ENCODE measurements at regions not wholly inside any gene's neighbourhood (a gene's known extent, or its start where the extent isn't known, plus 50 kb on each side); places are given as distances from the start of the nearest gene placed in this dataset.

GRCh38 chr2:240360645-240361475 is 74.6 kb upstream of the GPC1 start:
- ATAC-seq (no peak), DNase-seq (no peak)
- Mint-ChIP-seq H3K4me1 (ENCODE audit: low read depth) (no peaks in the 10 kb centered on the region), H3K9me3 (peaks cover 9% of the 10 kb centered on the region), H3K27me3 (ENCODE audit: low read depth) (no peaks in the 10 kb centered on the region), H3K36me3 (ENCODE audit: insufficient read depth) (no peaks in the 10 kb centered on the region), H3K4me3 (no peak overlapping the region)

DNA sequence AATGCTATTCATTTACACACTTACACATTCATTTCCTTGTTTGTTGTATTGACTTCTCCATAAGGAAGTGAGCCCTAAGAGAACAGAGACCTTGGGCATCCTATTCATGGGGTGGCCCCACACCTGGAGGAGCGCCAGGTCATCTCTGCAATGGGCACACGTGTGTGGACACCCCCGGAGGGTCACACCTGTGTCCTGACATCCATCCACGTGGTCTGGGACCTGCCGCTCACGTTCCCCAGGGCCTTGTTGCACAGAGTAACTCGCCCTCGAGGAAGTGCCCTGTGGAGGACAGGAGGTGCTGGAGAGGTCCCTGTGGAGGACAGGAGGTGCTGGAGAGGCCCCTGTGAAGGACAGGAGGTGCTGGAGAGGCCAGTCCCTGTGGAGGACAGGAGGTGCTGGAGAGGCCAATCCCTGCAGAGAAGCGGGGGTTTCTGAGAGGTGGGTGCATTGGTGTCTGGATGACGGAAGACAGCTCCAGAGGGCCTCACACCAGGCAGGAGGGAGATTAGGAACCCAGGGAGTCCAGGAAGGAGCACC is 73.2 kb upstream of the GPC1 start:
- Mint-ChIP-seq H3K4me3 (no peak overlapping the region), H3K4me1 (ENCODE audit: low read depth) (no peaks in the 10 kb centered on the region), H3K27me3 (ENCODE audit: low read depth) (no peaks in the 10 kb centered on the region), H3K9me3 (peaks cover 9% of the 10 kb centered on the region), H3K36me3 (ENCODE audit: insufficient read depth) (no peaks in the 10 kb centered on the region)
- ATAC-seq: no peak
- DNase-seq: no peak

GRCh38 chr2:240362826-240363745 is 72.4 kb upstream of the GPC1 start:
- Mint-ChIP-seq H3K27me3 (ENCODE audit: low read depth) (no peaks in the 10 kb centered on the region), H3K36me3 (ENCODE audit: insufficient read depth) (no peaks in the 10 kb centered on the region), H3K4me1 (ENCODE audit: low read depth) (no peaks in the 10 kb centered on the region), H3K9me3 (peaks cover 9% of the 10 kb centered on the region), H3K4me3 (no peak overlapping the region)
- no peak for DNase-seq
- no peak for ATAC-seq

DNA sequence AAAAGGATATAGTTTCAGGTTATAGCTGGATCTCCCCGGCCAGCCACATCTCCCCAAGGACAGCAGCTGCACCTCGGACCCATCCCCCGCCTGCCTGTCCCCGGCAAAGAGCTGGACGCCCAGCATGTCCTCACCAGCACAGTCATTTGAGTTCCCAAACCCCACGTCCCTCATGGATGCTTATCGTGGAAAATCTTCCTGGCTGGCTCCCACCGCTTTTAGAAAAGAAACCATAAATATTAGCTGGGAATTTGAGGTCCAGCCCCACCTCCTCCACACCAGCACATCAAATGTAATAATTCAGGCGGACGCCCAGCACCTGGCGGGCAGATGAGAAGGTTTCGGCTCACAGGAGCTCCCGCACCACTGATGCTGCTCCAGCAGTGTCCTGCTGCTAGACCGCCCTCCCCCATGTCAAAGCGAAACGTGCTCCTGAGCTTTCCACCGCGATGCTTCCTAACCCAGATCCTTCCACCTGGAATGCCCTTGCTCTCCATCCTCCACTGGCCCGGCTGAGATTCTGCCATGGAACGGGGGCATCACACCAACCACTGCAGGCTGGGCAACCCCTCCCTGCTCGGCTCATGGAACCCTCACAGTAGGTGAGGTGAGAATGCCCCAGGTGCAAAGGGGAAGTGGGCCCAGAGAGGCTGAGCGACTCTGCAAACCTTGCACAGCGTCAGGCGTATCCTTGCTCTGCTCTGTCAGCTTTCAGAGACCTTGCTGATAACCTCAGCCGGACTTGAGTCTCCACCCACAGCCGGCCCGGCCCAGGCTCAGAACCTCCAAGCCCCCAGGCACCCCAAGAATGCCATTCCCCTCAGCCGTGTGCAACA is 71.5 kb upstream of the GPC1 start:
- ATAC-seq (no peak), DNase-seq (no peak)
- peaks cover 9% of the 10 kb centered on the region for H3K9me3 Mint-ChIP-seq
- no peaks in the 10 kb centered on the region for H3K36me3 Mint-ChIP-seq (ENCODE audit: insufficient read depth)
- no peaks in the 10 kb centered on the region for H3K4me1 Mint-ChIP-seq (ENCODE audit: low read depth)
- no peaks in the 10 kb centered on the region for H3K27me3 Mint-ChIP-seq (ENCODE audit: low read depth)
- no peak overlapping the region for H3K4me3 Mint-ChIP-seq

- H3K9me3 Mint-ChIP-seq: peaks cover 9% of the 10 kb centered on the region
- H3K36me3 Mint-ChIP-seq (ENCODE audit: insufficient read depth): no peaks in the 10 kb centered on the region
- no peak for ATAC-seq
- no peaks in the 10 kb centered on the region for H3K27me3 Mint-ChIP-seq (ENCODE audit: low read depth)
- no peak for DNase-seq
- H3K4me3 Mint-ChIP-seq: no peak overlapping the region
- H3K4me1 Mint-ChIP-seq (ENCODE audit: low read depth): no peaks in the 10 kb centered on the region
Measured at GRCh38 chr2:240364582-240364960, 70.9 kb upstream of the GPC1 start.

GRCh38 chr2:240364961-240365775 is 70.3 kb upstream of the GPC1 start:
- DNase-seq (no peak), ATAC-seq (no peak)
- Mint-ChIP-seq H3K4me1 (ENCODE audit: low read depth) (no peaks in the 10 kb centered on the region), H3K36me3 (ENCODE audit: insufficient read depth) (no peaks in the 10 kb centered on the region), H3K4me3 (no peak overlapping the region), H3K9me3 (peaks cover 9% of the 10 kb centered on the region), H3K27me3 (ENCODE audit: low read depth) (no peaks in the 10 kb centered on the region)

DNA sequence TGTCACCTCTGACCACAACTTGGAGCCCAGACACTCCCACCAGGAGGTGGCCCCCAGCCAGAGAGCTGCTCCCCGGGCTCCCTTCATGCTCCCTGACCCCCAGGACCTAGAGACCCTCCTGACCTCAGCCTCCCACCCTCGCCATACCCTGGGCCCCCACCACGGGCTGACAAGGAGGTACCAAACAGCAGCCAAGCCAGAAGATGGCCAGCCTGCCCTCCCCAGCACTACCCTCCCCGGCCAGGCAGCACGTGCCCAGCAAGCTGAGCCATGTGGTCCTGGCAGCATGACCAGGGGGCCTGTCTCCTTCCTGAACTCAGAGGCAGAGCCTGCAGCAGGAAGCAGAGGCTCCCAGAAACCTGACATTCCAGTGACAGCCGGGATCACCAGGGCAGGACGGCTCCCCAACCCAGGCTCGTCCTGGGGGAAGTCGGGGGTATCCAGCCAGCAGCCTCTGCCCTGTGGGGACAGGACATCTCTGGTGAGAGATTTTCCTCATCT is 69.4 kb upstream of the GPC1 start:
- no peaks in the 10 kb centered on the region for H3K27me3 Mint-ChIP-seq (ENCODE audit: low read depth)
- H3K4me3 Mint-ChIP-seq: no peak overlapping the region
- H3K4me1 Mint-ChIP-seq (ENCODE audit: low read depth): no peaks in the 10 kb centered on the region
- DNase-seq (no peak), ATAC-seq (no peak)
- H3K36me3 Mint-ChIP-seq (ENCODE audit: insufficient read depth): no peaks in the 10 kb centered on the region
- peaks cover 3% of the 10 kb centered on the region for H3K9me3 Mint-ChIP-seq

GRCh38 chr2:240366901-240367300 is 68.6 kb upstream of the GPC1 start:
- Mint-ChIP-seq H3K4me1 (ENCODE audit: low read depth) (no peaks in the 10 kb centered on the region), H3K27me3 (ENCODE audit: low read depth) (no peaks in the 10 kb centered on the region), H3K4me3 (no peak overlapping the region), H3K9me3 (no peaks in the 10 kb centered on the region), H3K36me3 (ENCODE audit: insufficient read depth) (no peaks in the 10 kb centered on the region)
- ATAC-seq (no peak), DNase-seq (no peak)

DNA sequence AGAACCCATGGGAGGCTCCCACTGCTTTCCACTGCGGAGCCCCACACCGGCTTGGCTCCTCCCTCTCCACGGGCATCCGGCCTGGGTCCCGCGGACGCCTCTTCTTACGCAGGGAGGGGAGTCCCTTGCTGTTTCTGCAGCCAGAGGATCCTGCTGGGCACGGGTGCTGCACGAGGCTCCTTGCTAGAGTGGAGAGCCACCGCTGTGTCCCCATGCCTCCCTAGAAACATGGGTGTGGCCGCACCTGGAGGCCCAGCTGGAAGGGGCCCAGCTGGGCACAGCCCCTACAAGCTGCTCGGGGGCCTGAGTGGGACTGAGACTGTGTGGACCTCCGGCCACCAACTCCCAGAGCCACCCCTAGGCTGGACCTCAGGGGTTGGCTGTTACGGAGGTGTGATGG is 67.7 kb upstream of the GPC1 start:
- no peak for DNase-seq
- Mint-ChIP-seq H3K9me3 (no peaks in the 10 kb centered on the region), H3K4me1 (ENCODE audit: low read depth) (no peaks in the 10 kb centered on the region), H3K27me3 (ENCODE audit: low read depth) (no peaks in the 10 kb centered on the region), H3K36me3 (ENCODE audit: insufficient read depth) (no peaks in the 10 kb centered on the region), H3K4me3 (no peak overlapping the region)
- ATAC-seq: no peak

GRCh38 chr2:240368781-240369331 is 66.6 kb upstream of the GPC1 start:
- Mint-ChIP-seq H3K27me3 (ENCODE audit: low read depth) (no peaks in the 10 kb centered on the region), H3K4me3 (no peak overlapping the region), H3K4me1 (ENCODE audit: low read depth) (no peaks in the 10 kb centered on the region), H3K9me3 (no peaks in the 10 kb centered on the region), H3K36me3 (ENCODE audit: insufficient read depth) (no peaks in the 10 kb centered on the region)
- no peak for ATAC-seq
- DNase-seq: no peak

DNA sequence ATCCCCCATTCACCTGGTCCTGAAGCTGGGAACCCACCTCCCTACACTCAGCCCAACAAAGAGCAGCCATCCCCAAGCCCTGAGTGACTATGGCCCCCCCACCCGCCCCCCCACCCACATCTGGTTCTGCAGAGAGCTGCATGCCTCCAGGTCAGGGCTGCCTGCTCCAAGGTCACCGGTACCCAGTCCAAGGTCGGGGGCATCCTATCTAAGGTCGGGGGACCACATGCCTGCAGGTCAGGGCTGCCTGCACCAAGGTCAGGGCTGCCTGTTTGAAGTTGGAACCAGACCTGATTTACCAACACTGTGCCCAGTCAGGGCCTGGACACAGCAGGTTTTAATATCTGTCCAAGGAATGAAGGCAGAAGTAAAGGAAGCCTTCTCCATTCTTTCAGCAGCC is 66.1 kb upstream of the GPC1 start:
- ATAC-seq: no peak
- Mint-ChIP-seq H3K4me3 (no peak overlapping the region), H3K27me3 (ENCODE audit: low read depth) (no peaks in the 10 kb centered on the region), H3K9me3 (no peaks in the 10 kb centered on the region), H3K4me1 (ENCODE audit: low read depth) (no peaks in the 10 kb centered on the region), H3K36me3 (ENCODE audit: insufficient read depth) (no peaks in the 10 kb centered on the region)
- no peak for DNase-seq

GRCh38 chr2:240369801-240370585 is 65.5 kb upstream of the GPC1 start:
- ATAC-seq: no peak
- no peak for DNase-seq
- H3K9me3 Mint-ChIP-seq: no peaks in the 10 kb centered on the region

More at GRCh38 chr2:240369801-240370585, 65.5 kb upstream of the GPC1 start:
- no peaks in the 10 kb centered on the region for H3K4me1 Mint-ChIP-seq (ENCODE audit: low read depth)
- no peak overlapping the region for H3K4me3 Mint-ChIP-seq
- H3K27me3 Mint-ChIP-seq (ENCODE audit: low read depth): peaks cover under 1% of the 10 kb centered on the region
- no peaks in the 10 kb centered on the region for H3K36me3 Mint-ChIP-seq (ENCODE audit: insufficient read depth)
